ENCODE measurements at regions not wholly inside any gene's neighbourhood (a gene's known extent, or its start where the extent isn't known, plus 50 kb on each side); places are given as distances from the start of the nearest gene placed in this dataset.
"Not testable (repeated sequence)": the region's sequence is repeated elsewhere in the genome, so short reads cannot be mapped to it uniquely, and the experiment has no call there.

- no peak for DNase-seq (ENCODE audit: low read depth in 1 of 2, low spot score in 1 of 2)
Measured at GRCh38 chr1:20432341-20432740, 53.7 kb downstream of the CAMK2N1 start.

GRCh38 chr1:20431176-20431460 lies 54.9 kb downstream of the CAMK2N1 start:
- no peak for DNase-seq (ENCODE audit: low read depth in 1 of 2, low spot score in 1 of 2)

GRCh38 chr1:20430355-20431175 lies 55.4 kb downstream of the CAMK2N1 start:
- peak in 1 of 2 donors; percentile 26 for DNase-seq (ENCODE audit: low read depth in 1 of 2, low spot score in 1 of 2)

GRCh38 chr1:20429296-20429695 lies 56.7 kb downstream of the CAMK2N1 start:
- DNase-seq (ENCODE audit: low read depth in 1 of 2, low spot score in 1 of 2) = no peak

GRCh38 chr1:20428841-20429240 lies 57.2 kb downstream of the CAMK2N1 start:
- no peak for DNase-seq (ENCODE audit: low read depth in 1 of 2, low spot score in 1 of 2)

- no peak for DNase-seq (ENCODE audit: low read depth in 1 of 2, low spot score in 1 of 2)
Measured at GRCh38 chr1:20426923-20427322, 59.1 kb downstream of the CAMK2N1 start.

GRCh38 chr1:20426371-20426770 lies 59.6 kb downstream of the CAMK2N1 start:
- no peak for DNase-seq (ENCODE audit: low read depth in 1 of 2, low spot score in 1 of 2)

GRCh38 chr1:20425622-20426021 lies 60.4 kb downstream of the CAMK2N1 start:
- DNase-seq (ENCODE audit: low read depth in 1 of 2, low spot score in 1 of 2) = no peak

GRCh38 chr1:20423169-20423795 lies 62.7 kb downstream of the CAMK2N1 start:
- DNase-seq (ENCODE audit: low read depth in 1 of 2, low spot score in 1 of 2) = no peak

- no peak for DNase-seq (ENCODE audit: low read depth in 1 of 2, low spot score in 1 of 2)
Measured at GRCh38 chr1:20421441-20421840, 64.6 kb downstream of the CAMK2N1 start.

GRCh38 chr1:20417581-20417980 lies 68.4 kb downstream of the CAMK2N1 start:
- no peak for DNase-seq (ENCODE audit: low read depth in 1 of 2, low spot score in 1 of 2)

- DNase-seq (ENCODE audit: low read depth in 1 of 2, low spot score in 1 of 2) = no peak
Measured at GRCh38 chr1:20416706-20417105, 69.3 kb downstream of the CAMK2N1 start.

- DNase-seq (ENCODE audit: low read depth in 1 of 2, low spot score in 1 of 2) = no peak
Measured at GRCh38 chr1:20413776-20414140, 72.3 kb downstream of the CAMK2N1 start.

- no peak for DNase-seq (ENCODE audit: low read depth in 1 of 2, low spot score in 1 of 2)
Measured at GRCh38 chr1:20413136-20413775, 72.8 kb downstream of the CAMK2N1 start.

- no peak for DNase-seq (ENCODE audit: low read depth in 1 of 2, low spot score in 1 of 2)
Measured at GRCh38 chr1:20411196-20411980, 74.6 kb downstream of the CAMK2N1 start.

- DNase-seq (ENCODE audit: low read depth in 1 of 2, low spot score in 1 of 2) = no peak
Measured at GRCh38 chr1:20410503-20410902, 75.5 kb downstream of the CAMK2N1 start.

- no peak for DNase-seq (ENCODE audit: low read depth in 1 of 2, low spot score in 1 of 2)
Measured at GRCh38 chr1:20409971-20410370, 76.0 kb downstream of the CAMK2N1 start.

- no peak for DNase-seq (ENCODE audit: low read depth in 1 of 2, low spot score in 1 of 2)
Measured at GRCh38 chr1:20409012-20409411, 77.0 kb downstream of the CAMK2N1 start.

- DNase-seq (ENCODE audit: low read depth in 1 of 2, low spot score in 1 of 2) = not testable (repeated sequence)
Measured at GRCh38 chr1:20408133-20408650, 77.8 kb downstream of the CAMK2N1 start.

GRCh38 chr1:20405893-20406604 lies 80.0 kb downstream of the CAMK2N1 start:
- no peak for DNase-seq (ENCODE audit: low read depth in 1 of 2, low spot score in 1 of 2)
